AG10803 (cell line): ENCODE measurements at regions not wholly inside any gene's neighbourhood (a gene's known extent, or its start where the extent isn't known, plus 50 kb on each side); places are given as distances from the start of the nearest gene placed in this dataset.

Experiments used
- DNase-seq: peaks from one replicate; pipeline ENCODE4 v3.0.0; 2010; ENCODE audit warnings: low read depth
- H3K4me3 ChIP-seq: 2 replicates; pipeline ENCODE4 v1.5.1; 2011; ENCODE audit warnings: mild to moderate bottlenecking, low read length, control low read depth
- TF ChIP-seq, protein P1 (sequence below): conservative IDR thresholded peaks from 2 replicates; pipeline ENCODE4 v1.5.1; 2011; ENCODE audit warnings: mild to moderate bottlenecking, low read length, control low read depth, inconsistent platforms

DNA sequence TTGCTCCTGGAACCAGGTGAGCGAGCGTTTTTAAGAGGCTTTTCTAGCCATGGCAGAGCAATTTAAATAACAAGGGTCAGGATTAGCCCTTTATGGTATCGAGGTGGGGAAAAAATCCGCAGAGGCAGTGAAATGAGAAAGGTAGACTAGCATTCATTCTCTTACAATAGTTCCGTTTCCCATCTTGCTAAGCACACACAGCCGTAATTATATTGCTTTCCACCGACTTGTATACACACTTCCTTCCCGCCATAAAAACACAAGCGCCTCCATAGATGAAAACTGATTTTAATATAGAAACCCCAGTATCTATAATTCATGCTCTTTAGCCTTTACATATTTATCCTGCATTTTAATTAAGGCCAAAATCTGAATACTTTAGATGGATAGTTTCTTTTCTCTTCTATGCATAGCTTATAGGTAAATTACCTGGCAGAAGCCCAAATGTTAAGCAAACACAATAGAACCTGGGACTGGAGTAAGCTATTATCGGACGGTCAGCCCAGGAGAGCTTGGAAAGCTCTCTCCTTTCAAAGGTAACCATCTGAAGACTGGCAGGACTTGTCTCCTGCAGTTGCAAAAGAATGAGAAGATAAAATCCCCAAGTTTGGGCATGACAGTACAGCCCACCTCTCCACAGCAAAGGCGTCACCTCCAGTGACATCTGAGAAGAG, 90.9 kb upstream of the MC3R start:
- TF ChIP-seq, protein P1, sequence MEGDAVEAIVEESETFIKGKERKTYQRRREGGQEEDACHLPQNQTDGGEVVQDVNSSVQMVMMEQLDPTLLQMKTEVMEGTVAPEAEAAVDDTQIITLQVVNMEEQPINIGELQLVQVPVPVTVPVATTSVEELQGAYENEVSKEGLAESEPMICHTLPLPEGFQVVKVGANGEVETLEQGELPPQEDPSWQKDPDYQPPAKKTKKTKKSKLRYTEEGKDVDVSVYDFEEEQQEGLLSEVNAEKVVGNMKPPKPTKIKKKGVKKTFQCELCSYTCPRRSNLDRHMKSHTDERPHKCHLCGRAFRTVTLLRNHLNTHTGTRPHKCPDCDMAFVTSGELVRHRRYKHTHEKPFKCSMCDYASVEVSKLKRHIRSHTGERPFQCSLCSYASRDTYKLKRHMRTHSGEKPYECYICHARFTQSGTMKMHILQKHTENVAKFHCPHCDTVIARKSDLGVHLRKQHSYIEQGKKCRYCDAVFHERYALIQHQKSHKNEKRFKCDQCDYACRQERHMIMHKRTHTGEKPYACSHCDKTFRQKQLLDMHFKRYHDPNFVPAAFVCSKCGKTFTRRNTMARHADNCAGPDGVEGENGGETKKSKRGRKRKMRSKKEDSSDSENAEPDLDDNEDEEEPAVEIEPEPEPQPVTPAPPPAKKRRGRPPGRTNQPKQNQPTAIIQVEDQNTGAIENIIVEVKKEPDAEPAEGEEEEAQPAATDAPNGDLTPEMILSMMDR, result no peak
- H3K4me3 ChIP-seq, result no peak overlapping the region
- DNase-seq, result no peak

- H3K4me3 ChIP-seq, result no peak overlapping the region
- no peak for DNase-seq
- TF ChIP-seq, protein P1, result no peak
Observed at GRCh38 chr20:56158489-56158888, 90.0 kb upstream of the MC3R start.

- DNase-seq, result no peak
- TF ChIP-seq, protein P1, result no peak
- H3K4me3 ChIP-seq, result no peak overlapping the region
Observed at GRCh38 chr20:56160956-56161355, 87.6 kb upstream of the MC3R start.

DNA sequence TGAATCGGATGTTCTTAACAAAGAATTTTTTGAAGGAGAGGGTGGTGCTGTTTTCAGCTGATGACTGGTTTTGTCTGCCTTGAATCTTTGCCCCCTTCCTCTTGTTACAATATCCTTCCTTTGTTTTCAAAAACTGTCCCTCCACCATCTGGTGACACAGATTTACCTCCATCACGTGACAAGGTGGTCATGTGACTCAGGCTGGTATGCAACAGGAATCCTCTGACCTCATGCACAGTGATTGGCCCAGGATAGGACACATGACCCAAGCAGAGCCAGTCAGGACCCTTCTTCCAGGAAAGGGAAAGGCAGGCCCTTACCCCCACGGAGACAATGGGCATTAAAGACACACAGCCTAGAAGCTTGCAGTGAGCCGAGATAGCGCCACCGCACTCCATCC, 84.7 kb upstream of the MC3R start:
- TF ChIP-seq, protein P1, result no peak
- H3K4me3 ChIP-seq, result no peak overlapping the region
- DNase-seq, result no peak

- DNase-seq, result no peak
- TF ChIP-seq, protein P1, result no peak
- H3K4me3 ChIP-seq, result no peak overlapping the region
Observed at GRCh38 chr20:56166781-56167465, 81.6 kb upstream of the MC3R start.

DNA sequence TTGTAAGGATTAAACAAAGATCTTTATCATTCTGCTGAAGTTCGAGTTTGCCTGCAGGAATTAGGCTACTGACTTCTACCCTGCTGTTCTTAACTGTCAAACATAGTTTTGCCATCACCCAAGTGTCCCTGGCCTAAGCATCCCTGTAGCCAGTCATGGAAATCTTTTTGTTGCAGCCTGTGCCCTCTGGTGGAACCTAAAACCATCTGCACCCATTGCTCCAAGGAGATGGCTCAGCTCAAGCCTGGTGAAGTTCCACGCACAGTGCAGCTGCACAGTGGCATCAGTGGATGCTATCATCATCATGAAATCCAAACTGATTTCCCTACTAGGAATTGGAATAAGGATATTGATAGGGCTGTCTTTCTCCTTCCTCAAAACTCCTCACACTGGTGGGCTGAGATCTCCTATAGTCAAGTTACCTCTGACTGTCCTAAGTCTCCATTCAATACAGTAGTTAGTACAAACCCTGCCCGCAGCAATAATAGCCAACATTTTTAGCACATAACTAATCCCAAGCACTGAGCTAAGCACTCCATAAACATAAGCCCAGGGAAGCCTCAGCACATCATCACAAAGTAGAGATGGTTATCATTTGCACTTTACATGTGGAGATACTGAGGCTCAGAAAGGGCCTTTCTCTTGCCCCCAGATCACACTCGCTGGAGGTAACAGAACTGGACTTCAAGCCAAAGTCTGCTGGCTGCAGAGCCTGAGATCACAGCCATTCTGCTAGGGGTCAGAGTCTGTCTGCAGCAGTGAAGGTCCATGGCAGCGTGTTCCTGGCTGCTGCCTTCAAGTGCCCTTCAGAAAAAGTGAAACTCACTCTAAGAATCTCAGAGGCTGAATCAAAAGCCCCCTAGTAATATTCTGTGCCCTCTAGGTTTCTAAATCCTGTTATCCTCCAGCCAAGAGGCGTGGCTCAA, 77.2 kb upstream of the MC3R start:
- no peak overlapping the region for H3K4me3 ChIP-seq
- TF ChIP-seq, protein P1, result no peak
- no peak for DNase-seq
